ENCODE measurements at regions not wholly inside any gene's neighbourhood (a gene's known extent, or its start where the extent isn't known, plus 50 kb on each side); places are given as distances from the start of the nearest gene placed in this dataset.

DNA sequence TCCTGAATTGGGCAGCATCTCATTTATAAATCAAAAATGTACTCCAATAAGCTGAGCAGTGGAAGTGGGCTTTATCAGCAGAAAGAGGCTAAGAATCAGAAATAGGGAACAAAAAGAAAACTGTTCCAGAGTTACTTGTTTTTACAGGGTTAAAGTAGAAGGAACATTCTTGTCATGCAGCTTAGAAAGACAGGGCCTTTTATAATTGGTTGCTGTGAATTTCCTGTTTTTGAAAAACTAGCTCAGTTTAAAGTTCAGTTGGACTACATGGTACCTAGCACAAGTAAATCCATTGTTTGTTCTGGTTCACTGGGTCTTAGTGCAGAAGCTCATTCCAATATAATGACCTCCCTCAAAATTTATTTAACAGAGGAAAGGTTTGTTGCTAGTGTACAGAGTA lies 200.8 kb downstream of the GRIA2 start:
- no peak for TF ChIP-seq EZH2 (IDR thresholded peaks at IDR 0.05; ENCODE audit: low read depth, unreplicated experiment)
- TF ChIP-seq ZNF331 (CRISPR knock-in tag; IDR thresholded peaks at IDR 0.05; ENCODE audit: low read depth), result no peak
- no peak for TF ChIP-seq POLR2AphosphoS5 (IDR thresholded peaks at IDR 0.05; ENCODE audit: low read depth)
- TF ChIP-seq, protein P1, sequence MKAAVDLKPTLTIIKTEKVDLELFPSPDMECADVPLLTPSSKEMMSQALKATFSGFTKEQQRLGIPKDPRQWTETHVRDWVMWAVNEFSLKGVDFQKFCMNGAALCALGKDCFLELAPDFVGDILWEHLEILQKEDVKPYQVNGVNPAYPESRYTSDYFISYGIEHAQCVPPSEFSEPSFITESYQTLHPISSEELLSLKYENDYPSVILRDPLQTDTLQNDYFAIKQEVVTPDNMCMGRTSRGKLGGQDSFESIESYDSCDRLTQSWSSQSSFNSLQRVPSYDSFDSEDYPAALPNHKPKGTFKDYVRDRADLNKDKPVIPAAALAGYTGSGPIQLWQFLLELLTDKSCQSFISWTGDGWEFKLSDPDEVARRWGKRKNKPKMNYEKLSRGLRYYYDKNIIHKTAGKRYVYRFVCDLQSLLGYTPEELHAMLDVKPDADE (IDR thresholded peaks at IDR 0.05), result no peak
- no peak for TF ChIP-seq EZH2phosphoT487 (IDR thresholded peaks at IDR 0.05; ENCODE audit: unreplicated experiment)
- TF ChIP-seq, protein P2, sequence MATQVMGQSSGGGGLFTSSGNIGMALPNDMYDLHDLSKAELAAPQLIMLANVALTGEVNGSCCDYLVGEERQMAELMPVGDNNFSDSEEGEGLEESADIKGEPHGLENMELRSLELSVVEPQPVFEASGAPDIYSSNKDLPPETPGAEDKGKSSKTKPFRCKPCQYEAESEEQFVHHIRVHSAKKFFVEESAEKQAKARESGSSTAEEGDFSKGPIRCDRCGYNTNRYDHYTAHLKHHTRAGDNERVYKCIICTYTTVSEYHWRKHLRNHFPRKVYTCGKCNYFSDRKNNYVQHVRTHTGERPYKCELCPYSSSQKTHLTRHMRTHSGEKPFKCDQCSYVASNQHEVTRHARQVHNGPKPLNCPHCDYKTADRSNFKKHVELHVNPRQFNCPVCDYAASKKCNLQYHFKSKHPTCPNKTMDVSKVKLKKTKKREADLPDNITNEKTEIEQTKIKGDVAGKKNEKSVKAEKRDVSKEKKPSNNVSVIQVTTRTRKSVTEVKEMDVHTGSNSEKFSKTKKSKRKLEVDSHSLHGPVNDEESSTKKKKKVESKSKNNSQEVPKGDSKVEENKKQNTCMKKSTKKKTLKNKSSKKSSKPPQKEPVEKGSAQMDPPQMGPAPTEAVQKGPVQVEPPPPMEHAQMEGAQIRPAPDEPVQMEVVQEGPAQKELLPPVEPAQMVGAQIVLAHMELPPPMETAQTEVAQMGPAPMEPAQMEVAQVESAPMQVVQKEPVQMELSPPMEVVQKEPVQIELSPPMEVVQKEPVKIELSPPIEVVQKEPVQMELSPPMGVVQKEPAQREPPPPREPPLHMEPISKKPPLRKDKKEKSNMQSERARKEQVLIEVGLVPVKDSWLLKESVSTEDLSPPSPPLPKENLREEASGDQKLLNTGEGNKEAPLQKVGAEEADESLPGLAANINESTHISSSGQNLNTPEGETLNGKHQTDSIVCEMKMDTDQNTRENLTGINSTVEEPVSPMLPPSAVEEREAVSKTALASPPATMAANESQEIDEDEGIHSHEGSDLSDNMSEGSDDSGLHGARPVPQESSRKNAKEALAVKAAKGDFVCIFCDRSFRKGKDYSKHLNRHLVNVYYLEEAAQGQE (IDR thresholded peaks at IDR 0.05; ENCODE audit: unreplicated experiment), result no peak
- TF ChIP-seq, protein P3, sequence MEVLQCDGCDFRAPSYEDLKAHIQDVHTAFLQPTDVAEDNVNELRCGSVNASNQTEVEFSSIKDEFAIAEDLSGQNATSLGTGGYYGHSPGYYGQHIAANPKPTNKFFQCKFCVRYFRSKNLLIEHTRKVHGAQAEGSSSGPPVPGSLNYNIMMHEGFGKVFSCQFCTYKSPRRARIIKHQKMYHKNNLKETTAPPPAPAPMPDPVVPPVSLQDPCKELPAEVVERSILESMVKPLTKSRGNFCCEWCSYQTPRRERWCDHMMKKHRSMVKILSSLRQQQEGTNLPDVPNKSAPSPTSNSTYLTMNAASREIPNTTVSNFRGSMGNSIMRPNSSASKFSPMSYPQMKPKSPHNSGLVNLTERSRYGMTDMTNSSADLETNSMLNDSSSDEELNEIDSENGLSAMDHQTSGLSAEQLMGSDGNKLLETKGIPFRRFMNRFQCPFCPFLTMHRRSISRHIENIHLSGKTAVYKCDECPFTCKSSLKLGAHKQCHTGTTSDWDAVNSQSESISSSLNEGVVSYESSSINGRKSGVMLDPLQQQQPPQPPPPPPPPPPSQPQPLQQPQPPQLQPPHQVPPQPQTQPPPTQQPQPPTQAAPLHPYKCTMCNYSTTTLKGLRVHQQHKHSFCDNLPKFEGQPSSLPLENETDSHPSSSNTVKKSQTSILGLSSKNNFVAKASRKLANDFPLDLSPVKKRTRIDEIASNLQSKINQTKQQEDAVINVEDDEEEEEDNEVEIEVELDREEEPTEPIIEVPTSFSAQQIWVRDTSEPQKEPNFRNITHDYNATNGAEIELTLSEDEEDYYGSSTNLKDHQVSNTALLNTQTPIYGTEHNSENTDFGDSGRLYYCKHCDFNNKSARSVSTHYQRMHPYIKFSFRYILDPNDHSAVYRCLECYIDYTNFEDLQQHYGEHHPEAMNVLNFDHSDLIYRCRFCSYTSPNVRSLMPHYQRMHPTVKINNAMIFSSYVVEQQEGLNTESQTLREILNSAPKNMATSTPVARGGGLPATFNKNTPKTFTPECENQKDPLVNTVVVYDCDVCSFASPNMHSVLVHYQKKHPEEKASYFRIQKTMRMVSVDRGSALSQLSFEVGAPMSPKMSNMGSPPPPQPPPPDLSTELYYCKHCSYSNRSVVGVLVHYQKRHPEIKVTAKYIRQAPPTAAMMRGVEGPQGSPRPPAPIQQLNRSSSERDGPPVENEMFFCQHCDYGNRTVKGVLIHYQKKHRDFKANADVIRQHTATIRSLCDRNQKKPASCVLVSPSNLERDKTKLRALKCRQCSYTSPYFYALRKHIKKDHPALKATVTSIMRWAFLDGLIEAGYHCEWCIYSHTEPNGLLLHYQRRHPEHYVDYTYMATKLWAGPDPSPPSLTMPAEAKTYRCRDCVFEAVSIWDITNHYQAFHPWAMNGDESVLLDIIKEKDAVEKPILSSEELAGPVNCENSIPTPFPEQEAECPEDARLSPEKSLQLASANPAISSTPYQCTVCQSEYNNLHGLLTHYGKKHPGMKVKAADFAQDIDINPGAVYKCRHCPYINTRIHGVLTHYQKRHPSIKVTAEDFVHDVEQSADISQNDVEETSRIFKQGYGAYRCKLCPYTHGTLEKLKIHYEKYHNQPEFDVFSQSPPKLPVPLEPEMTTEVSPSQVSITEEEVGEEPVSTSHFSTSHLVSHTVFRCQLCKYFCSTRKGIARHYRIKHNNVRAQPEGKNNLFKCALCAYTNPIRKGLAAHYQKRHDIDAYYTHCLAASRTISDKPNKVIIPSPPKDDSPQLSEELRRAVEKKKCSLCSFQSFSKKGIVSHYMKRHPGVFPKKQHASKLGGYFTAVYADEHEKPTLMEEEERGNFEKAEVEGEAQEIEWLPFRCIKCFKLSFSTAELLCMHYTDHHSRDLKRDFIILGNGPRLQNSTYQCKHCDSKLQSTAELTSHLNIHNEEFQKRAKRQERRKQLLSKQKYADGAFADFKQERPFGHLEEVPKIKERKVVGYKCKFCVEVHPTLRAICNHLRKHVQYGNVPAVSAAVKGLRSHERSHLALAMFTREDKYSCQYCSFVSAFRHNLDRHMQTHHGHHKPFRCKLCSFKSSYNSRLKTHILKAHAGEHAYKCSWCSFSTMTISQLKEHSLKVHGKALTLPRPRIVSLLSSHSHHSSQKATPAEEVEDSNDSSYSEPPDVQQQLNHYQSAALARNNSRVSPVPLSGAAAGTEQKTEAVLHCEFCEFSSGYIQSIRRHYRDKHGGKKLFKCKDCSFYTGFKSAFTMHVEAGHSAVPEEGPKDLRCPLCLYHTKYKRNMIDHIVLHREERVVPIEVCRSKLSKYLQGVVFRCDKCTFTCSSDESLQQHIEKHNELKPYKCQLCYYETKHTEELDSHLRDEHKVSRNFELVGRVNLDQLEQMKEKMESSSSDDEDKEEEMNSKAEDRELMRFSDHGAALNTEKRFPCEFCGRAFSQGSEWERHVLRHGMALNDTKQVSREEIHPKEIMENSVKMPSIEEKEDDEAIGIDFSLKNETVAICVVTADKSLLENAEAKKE (CRISPR knock-in tag; IDR thresholded peaks at IDR 0.05), result no peak
- no peak for TF ChIP-seq JUNB (IDR thresholded peaks at IDR 0.05; ENCODE audit: unreplicated experiment)
- Mint-ChIP-seq H3K9me3 (peaks cover 5% of the 10 kb centered on the region; the same call in 1 of the 3 replicates), H3K27me3 (ENCODE audit: insufficient read depth, low read depth, poor library complexity) (peaks cover 1% of the 10 kb centered on the region), H3K4me1 (no peaks in the 10 kb centered on the region), H3K27ac (no peak overlapping the region), H3K36me3 (ENCODE audit: low read depth) (no peaks in the 10 kb centered on the region), H3K4me3 (no peak overlapping the region)
- no peak overlapping the region for H3K4me3 ChIP-seq
- DNase-seq (ENCODE audit: low spot score) (no peak), ATAC-seq (no peak)
- no peaks in the 10 kb centered on the region for H4K20me1 ChIP-seq (replicated peaks; ENCODE audit: insufficient read depth)
- no peaks in the 10 kb centered on the region for H3K79me2 ChIP-seq (replicated peaks; ENCODE audit: insufficient read depth)
- no peaks in the 10 kb centered on the region for H3K9me2 ChIP-seq (ENCODE audit: insufficient read depth)
- H3K27ac ChIP-seq (ENCODE audit: low read depth), result no peak overlapping the region
- H2AFZ ChIP-seq, result 0 out of 2 replicates have a peak overlapping the region, but pooled peaks have one; percentile 19
- H3K4me1 ChIP-seq (ENCODE audit: insufficient read depth), result no peaks in the 10 kb centered on the region
- H3F3A ChIP-seq (replicated peaks; ENCODE audit: low read depth), result no peaks in the 10 kb centered on the region
- no peaks in the 10 kb centered on the region for H3K36me3 ChIP-seq (ENCODE audit: insufficient read depth)
- no peaks in the 10 kb centered on the region for H3K27me3 ChIP-seq (ENCODE audit: insufficient read depth)
- no peak overlapping the region for H3K4me2 ChIP-seq
